ENCODE measurements at regions not wholly inside any gene's neighbourhood (a gene's known extent, or its start where the extent isn't known, plus 50 kb on each side); places are given as distances from the start of the nearest gene placed in this dataset.

- Histone ChIP-seq H3F3A (ENCODE audit: insufficient read depth, low read length) (no peaks in the 10 kb centered on the region), H3K9ac (ENCODE audit: low read length) (no peak overlapping the region), H3K4me2 (ENCODE audit: low read length) (no peak overlapping the region), H3K4me3 (ENCODE audit: low read depth, low read length, poor library complexity, severe bottlenecking) (no peak overlapping the region), H3K9me2 (ENCODE audit: low read depth, low read length) (no peaks in the 10 kb centered on the region), H2AFZ (ENCODE audit: low read length) (no peak overlapping the region), H3K79me2 (ENCODE audit: insufficient read depth, low read length) (no peaks in the 10 kb centered on the region), H3K4me1 (ENCODE audit: insufficient read depth, low read length, severe bottlenecking) (no peaks in the 10 kb centered on the region), H3K36me3 (ENCODE audit: insufficient read depth, low read length) (no peaks in the 10 kb centered on the region), H4K20me1 (ENCODE audit: insufficient read depth, low read length) (no peaks in the 10 kb centered on the region), H3K27me3 (ENCODE audit: insufficient read depth, low read length) (no peaks in the 10 kb centered on the region; the same call in 1 of the 2 replicates), H3K9me3 (ENCODE audit: low read length) (no peaks in the 10 kb centered on the region), H3K27ac (ENCODE audit: low read depth, low read length, poor library complexity, severe bottlenecking) (no peak overlapping the region)
- TF ChIP-seq CTCF (IDR thresholded peaks at IDR 0.05; ENCODE audit: low read length) (no peak), EZH2 (IDR thresholded peaks at IDR 0.05; ENCODE audit: borderline replicate concordance, low read length) (no peak)
Measured at GRCh38 chr2:14828968-14829367, 196.5 kb downstream of the LRATD1 start.

- Histone ChIP-seq H2AFZ (ENCODE audit: low read length) (no peak overlapping the region), H3F3A (ENCODE audit: insufficient read depth, low read length) (no peaks in the 10 kb centered on the region), H3K9me2 (ENCODE audit: low read depth, low read length) (no peaks in the 10 kb centered on the region), H3K4me3 (ENCODE audit: low read depth, low read length, poor library complexity, severe bottlenecking) (no peak overlapping the region), H3K27ac (ENCODE audit: low read depth, low read length, poor library complexity, severe bottlenecking) (no peak overlapping the region), H3K9me3 (ENCODE audit: low read length) (no peaks in the 10 kb centered on the region), H3K9ac (ENCODE audit: low read length) (no peak overlapping the region), H3K27me3 (ENCODE audit: insufficient read depth, low read length) (no peaks in the 10 kb centered on the region; the same call in 1 of the 2 replicates), H4K20me1 (ENCODE audit: insufficient read depth, low read length) (no peaks in the 10 kb centered on the region), H3K4me2 (ENCODE audit: low read length) (no peak overlapping the region), H3K4me1 (ENCODE audit: insufficient read depth, low read length, severe bottlenecking) (no peaks in the 10 kb centered on the region), H3K36me3 (ENCODE audit: insufficient read depth, low read length) (no peaks in the 10 kb centered on the region), H3K79me2 (ENCODE audit: insufficient read depth, low read length) (no peaks in the 10 kb centered on the region)
- TF ChIP-seq EZH2 (IDR thresholded peaks at IDR 0.05; ENCODE audit: borderline replicate concordance, low read length) (no peak), CTCF (IDR thresholded peaks at IDR 0.05; ENCODE audit: low read length) (no peak)
Measured at GRCh38 chr2:14831458-14831857, 198.9 kb downstream of the LRATD1 start.

GRCh38 chr2:14843507-14844204, 211.1 kb downstream of the LRATD1 start:
- Histone ChIP-seq H2AFZ (ENCODE audit: low read length) (no peak overlapping the region), H3K27ac (ENCODE audit: low read depth, low read length, poor library complexity, severe bottlenecking) (no peak overlapping the region), H3K4me3 (ENCODE audit: low read depth, low read length, poor library complexity, severe bottlenecking) (no peak overlapping the region), H3K27me3 (ENCODE audit: insufficient read depth, low read length) (no peaks in the 10 kb centered on the region), H3K79me2 (ENCODE audit: insufficient read depth, low read length) (no peaks in the 10 kb centered on the region), H3F3A (ENCODE audit: insufficient read depth, low read length) (no peaks in the 10 kb centered on the region), H3K4me2 (ENCODE audit: low read length) (no peak overlapping the region), H4K20me1 (ENCODE audit: insufficient read depth, low read length) (no peaks in the 10 kb centered on the region), H3K9me2 (ENCODE audit: low read depth, low read length) (no peaks in the 10 kb centered on the region), H3K4me1 (ENCODE audit: insufficient read depth, low read length, severe bottlenecking) (no peaks in the 10 kb centered on the region), H3K9ac (ENCODE audit: low read length) (no peak overlapping the region), H3K36me3 (ENCODE audit: insufficient read depth, low read length) (no peaks in the 10 kb centered on the region), H3K9me3 (ENCODE audit: low read length) (no peaks in the 10 kb centered on the region)
- TF ChIP-seq CTCF (IDR thresholded peaks at IDR 0.05; ENCODE audit: low read length) = no peak
- TF ChIP-seq EZH2 (IDR thresholded peaks at IDR 0.05; ENCODE audit: borderline replicate concordance, low read length) = no peak

Data from OCI-LY1 (cell line).